ENCODE measurements at regions not wholly inside any gene's neighbourhood (a gene's known extent, or its start where the extent isn't known, plus 50 kb on each side); places are given as distances from the start of the nearest gene placed in this dataset.

GRCh38 chr5:174314261-174314660 is 268.8 kb downstream of the NSG2 start:
- whole genome bisulfite sequencing (ENCODE audit: insufficient coverage), result 76% methylated on average over 7 of the region's 9 CpGs
- Histone ChIP-seq H3K27me3 (replicated peaks in 2 of 5; ENCODE audit: control insufficient read depth in 4 of 5, insufficient read depth in 5 of 5, low read length in 4 of 5) (peaks cover 2 to 54% (median 11%) of the 10 kb centered on the region in 5 experiments), H3K9me3 (ENCODE audit: control extremely low read depth in 1 of 5, control insufficient read depth in 4 of 5, insufficient read depth in 2 of 5, low read depth in 1 of 5, low read length in 4 of 5) (no peaks in the 10 kb centered on the region), H3K36me3 (ENCODE audit: control insufficient read depth in 4 of 4, insufficient read depth in 4 of 4, low read length in 3 of 4) (no peaks in the 10 kb centered on the region), H3K27ac (ENCODE audit: insufficient read depth in 1 of 2, low read depth in 1 of 2, low read length in 2 of 2, poor library complexity in 1 of 2, severe bottlenecking in 2 of 2) (no peak overlapping the region), H3K4me3 (ENCODE audit: control insufficient read depth in 1 of 7, extremely low read depth in 1 of 7, insufficient read depth in 4 of 7, low read depth in 2 of 7, low read length in 6 of 7) (no peak overlapping the region), H3K4me1 (ENCODE audit: control extremely low read depth in 1 of 4, control insufficient read depth in 4 of 4, insufficient read depth in 4 of 4, low read length in 3 of 4) (peaks cover 0 to 8% (median 2%) of the 10 kb centered on the region in 4 experiments)
- DNase-seq, result no peak
- ChIA-PET CTCF (interaction anchor here (1.0 to 4.9 kb wide), 2 partner anchors 10 to 269 kb away, joined by 4 to 43 read pairs; partner anchors contain the start of gene NSG2), POLR2A (no interaction called here)

- Histone ChIP-seq H3K36me3 (ENCODE audit: control insufficient read depth in 4 of 4, insufficient read depth in 4 of 4, low read length in 3 of 4) (no peaks in the 10 kb centered on the region), H3K27me3 (replicated peaks in 2 of 5; ENCODE audit: control insufficient read depth in 4 of 5, insufficient read depth in 5 of 5, low read length in 4 of 5) (peaks cover 2 to 57% (median 11%) of the 10 kb centered on the region in 5 experiments), H3K9me3 (ENCODE audit: control extremely low read depth in 1 of 5, control insufficient read depth in 4 of 5, insufficient read depth in 2 of 5, low read depth in 1 of 5, low read length in 4 of 5) (no peaks in the 10 kb centered on the region), H3K27ac (ENCODE audit: insufficient read depth in 1 of 2, low read depth in 1 of 2, low read length in 2 of 2, poor library complexity in 1 of 2, severe bottlenecking in 2 of 2) (no peak overlapping the region), H3K4me3 (ENCODE audit: control insufficient read depth in 1 of 7, extremely low read depth in 1 of 7, insufficient read depth in 4 of 7, low read depth in 2 of 7, low read length in 6 of 7) (no peak overlapping the region), H3K4me1 (ENCODE audit: control extremely low read depth in 1 of 4, control insufficient read depth in 4 of 4, insufficient read depth in 4 of 4, low read length in 3 of 4) (peaks cover 0 to 8% (median 2%) of the 10 kb centered on the region in 4 experiments)
- ChIA-PET POLR2A (no interaction called here), CTCF (interaction anchor here (1.0 to 4.9 kb wide), 2 partner anchors 8 to 271 kb away, joined by 4 to 43 read pairs; partner anchors contain the start of gene NSG2)
- DNase-seq, result no peak
- WGBS (ENCODE audit: insufficient coverage), result 89% methylated on average over 5 of the region's 5 CpGs
These were observed 270.0 kb downstream of the NSG2 start for GRCh38 chr5:174315471-174315870.

- Histone ChIP-seq H3K4me3 (ENCODE audit: control insufficient read depth in 1 of 7, extremely low read depth in 1 of 7, insufficient read depth in 4 of 7, low read depth in 2 of 7, low read length in 6 of 7) (no peak overlapping the region), H3K36me3 (ENCODE audit: control insufficient read depth in 4 of 4, insufficient read depth in 4 of 4, low read length in 3 of 4) (no peaks in the 10 kb centered on the region), H3K4me1 (ENCODE audit: control extremely low read depth in 1 of 4, control insufficient read depth in 4 of 4, insufficient read depth in 4 of 4, low read length in 3 of 4) (peaks cover 0 to 8% (median 2%) of the 10 kb centered on the region in 4 experiments), H3K9me3 (ENCODE audit: control extremely low read depth in 1 of 5, control insufficient read depth in 4 of 5, insufficient read depth in 2 of 5, low read depth in 1 of 5, low read length in 4 of 5) (no peaks in the 10 kb centered on the region), H3K27me3 (replicated peaks in 2 of 5; ENCODE audit: control insufficient read depth in 4 of 5, insufficient read depth in 5 of 5, low read length in 4 of 5) (peaks cover 2 to 54% (median 9%) of the 10 kb centered on the region in 5 experiments), H3K27ac (ENCODE audit: insufficient read depth in 1 of 2, low read depth in 1 of 2, low read length in 2 of 2, poor library complexity in 1 of 2, severe bottlenecking in 2 of 2) (no peak overlapping the region)
- 97% methylated on average over 17 of the region's 17 CpGs for WGBS (ENCODE audit: insufficient coverage)
- no peak for DNase-seq
- ChIA-PET POLR2A (no interaction called here), CTCF (interaction anchor here (1.4 to 4.9 kb wide), 2 partner anchors 25 to 271 kb away, joined by 3 to 43 read pairs; partner anchors contain the start of gene NSG2)
These were observed 270.4 kb downstream of the NSG2 start for GRCh38 chr5:174315871-174316270.

- ChIA-PET CTCF (interaction anchor here (1.0 to 4.9 kb wide), 3 partner anchors 13 to 271 kb away, joined by 3 to 43 read pairs (median 4); partner anchors contain the start of gene NSG2), POLR2A (no interaction called here)
- WGBS (ENCODE audit: insufficient coverage), result 98% methylated on average over 5 of the region's 6 CpGs
- DNase-seq, result no peak
- Histone ChIP-seq H3K4me1 (ENCODE audit: control extremely low read depth in 1 of 4, control insufficient read depth in 4 of 4, insufficient read depth in 4 of 4, low read length in 3 of 4) (peaks cover 0 to 8% (median 2%) of the 10 kb centered on the region in 4 experiments), H3K9me3 (ENCODE audit: control extremely low read depth in 1 of 5, control insufficient read depth in 4 of 5, insufficient read depth in 2 of 5, low read depth in 1 of 5, low read length in 4 of 5) (no peaks in the 10 kb centered on the region), H3K36me3 (ENCODE audit: control insufficient read depth in 4 of 4, insufficient read depth in 4 of 4, low read length in 3 of 4) (no peaks in the 10 kb centered on the region), H3K4me3 (ENCODE audit: control insufficient read depth in 1 of 7, extremely low read depth in 1 of 7, insufficient read depth in 4 of 7, low read depth in 2 of 7, low read length in 6 of 7) (no peak overlapping the region), H3K27ac (ENCODE audit: insufficient read depth in 1 of 2, low read depth in 1 of 2, low read length in 2 of 2, poor library complexity in 1 of 2, severe bottlenecking in 2 of 2) (no peak overlapping the region), H3K27me3 (replicated peaks in 2 of 5; ENCODE audit: control insufficient read depth in 4 of 5, insufficient read depth in 5 of 5, low read length in 4 of 5) (peaks cover 2 to 49% (median 5%) of the 10 kb centered on the region in 5 experiments)
These were observed 270.8 kb downstream of the NSG2 start for GRCh38 chr5:174316326-174316725.

GRCh38 chr5:174317256-174317894 is 271.9 kb downstream of the NSG2 start:
- peaks cover 2 to 49% (median 5%) of the 10 kb centered on the region in 5 experiments for H3K27me3 ChIP-seq (replicated peaks in 2 of 5; ENCODE audit: control insufficient read depth in 4 of 5, insufficient read depth in 5 of 5, low read length in 4 of 5)
- ChIA-PET CTCF (interaction anchor here (0.9 to 4.9 kb wide), 7 partner anchors 10 to 436 kb away, joined by 3 to 43 read pairs (median 4); partner anchors contain the start of gene NSG2), POLR2A (no interaction called here)
- DNase-seq, result peak in 2 of 3 donors; percentile 8 to 14
- H3K4me3 ChIP-seq (ENCODE audit: control insufficient read depth in 1 of 7, extremely low read depth in 1 of 7, insufficient read depth in 4 of 7, low read depth in 2 of 7, low read length in 6 of 7), result no peak overlapping the region
- no peak overlapping the region for H3K27ac ChIP-seq (ENCODE audit: insufficient read depth in 1 of 2, low read depth in 1 of 2, low read length in 2 of 2, poor library complexity in 1 of 2, severe bottlenecking in 2 of 2)
- H3K9me3 ChIP-seq (ENCODE audit: control extremely low read depth in 1 of 5, control insufficient read depth in 4 of 5, insufficient read depth in 2 of 5, low read depth in 1 of 5, low read length in 4 of 5), result no peaks in the 10 kb centered on the region
- no peaks in the 10 kb centered on the region for H3K36me3 ChIP-seq (ENCODE audit: control insufficient read depth in 4 of 4, insufficient read depth in 4 of 4, low read length in 3 of 4)
- H3K4me1 ChIP-seq (ENCODE audit: control extremely low read depth in 1 of 4, control insufficient read depth in 4 of 4, insufficient read depth in 4 of 4, low read length in 3 of 4), result peaks cover 0 to under 1% (median 0%) of the 10 kb centered on the region in 4 experiments
- WGBS (ENCODE audit: insufficient coverage), result 4% methylated on average over 9 of the region's 11 CpGs

- Histone ChIP-seq H3K27ac (ENCODE audit: insufficient read depth in 1 of 2, low read depth in 1 of 2, low read length in 2 of 2, poor library complexity in 1 of 2, severe bottlenecking in 2 of 2) (no peak overlapping the region), H3K4me3 (ENCODE audit: control insufficient read depth in 1 of 7, extremely low read depth in 1 of 7, insufficient read depth in 4 of 7, low read depth in 2 of 7, low read length in 6 of 7) (no peak overlapping the region), H3K4me1 (ENCODE audit: control extremely low read depth in 1 of 4, control insufficient read depth in 4 of 4, insufficient read depth in 4 of 4, low read length in 3 of 4) (no peaks in the 10 kb centered on the region), H3K9me3 (ENCODE audit: control extremely low read depth in 1 of 5, control insufficient read depth in 4 of 5, insufficient read depth in 2 of 5, low read depth in 1 of 5, low read length in 4 of 5) (no peaks in the 10 kb centered on the region), H3K36me3 (ENCODE audit: control insufficient read depth in 4 of 4, insufficient read depth in 4 of 4, low read length in 3 of 4) (no peaks in the 10 kb centered on the region), H3K27me3 (replicated peaks in 2 of 5; ENCODE audit: control insufficient read depth in 4 of 5, insufficient read depth in 5 of 5, low read length in 4 of 5) (peaks cover 0 to 45% (median 3%) of the 10 kb centered on the region in 5 experiments)
- ChIA-PET POLR2A (no interaction called here), CTCF (interaction anchor here (3.0 kb wide), 1 partner anchor 8 kb away, joined by 10 read pairs; no protein-coding TSS in a partner anchor)
- no peak for DNase-seq
These were observed 273.1 kb downstream of the NSG2 start for GRCh38 chr5:174318578-174318977.

- Histone ChIP-seq H3K36me3 (ENCODE audit: control insufficient read depth in 4 of 4, insufficient read depth in 4 of 4, low read length in 3 of 4) (no peaks in the 10 kb centered on the region), H3K9me3 (ENCODE audit: control extremely low read depth in 1 of 5, control insufficient read depth in 4 of 5, insufficient read depth in 2 of 5, low read depth in 1 of 5, low read length in 4 of 5) (no peaks in the 10 kb centered on the region), H3K4me1 (ENCODE audit: control extremely low read depth in 1 of 4, control insufficient read depth in 4 of 4, insufficient read depth in 4 of 4, low read length in 3 of 4) (no peaks in the 10 kb centered on the region), H3K4me3 (ENCODE audit: control insufficient read depth in 1 of 7, extremely low read depth in 1 of 7, insufficient read depth in 4 of 7, low read depth in 2 of 7, low read length in 6 of 7) (no peak overlapping the region), H3K27me3 (replicated peaks in 2 of 5; ENCODE audit: control insufficient read depth in 4 of 5, insufficient read depth in 5 of 5, low read length in 4 of 5) (peaks cover 0 to 45% (median 10%) of the 10 kb centered on the region in 5 experiments), H3K27ac (ENCODE audit: insufficient read depth in 1 of 2, low read depth in 1 of 2, low read length in 2 of 2, poor library complexity in 1 of 2, severe bottlenecking in 2 of 2) (no peak overlapping the region)
- CTCF ChIA-PET, result interaction anchor here (3.0 kb wide), 1 partner anchor 7 kb away, joined by 10 read pairs; no protein-coding TSS in a partner anchor
- POLR2A ChIA-PET, result no interaction called here
- 90% methylated on average over 9 of the region's 9 CpGs for WGBS (ENCODE audit: insufficient coverage)
- DNase-seq, result no peak
These were observed 274.0 kb downstream of the NSG2 start for GRCh38 chr5:174319551-174319950.

Data from common myeloid progenitor, CD34-positive (primary cell).